ENCODE measurements at regions not wholly inside any gene's neighbourhood (a gene's known extent, or its start where the extent isn't known, plus 50 kb on each side); places are given as distances from the start of the nearest gene placed in this dataset.

- no peak for DNase-seq
- H3K9me3 ChIP-seq, result peaks cover 0 to 2% (median 0%) of the 10 kb centered on the region in 8 donors
- no peaks in the 10 kb centered on the region for H3K4me1 ChIP-seq
- WGBS, 5 donors, result 65 to 100% (median 99%) methylated on average over 2 of the region's 2 CpGs
- TF ChIP-seq CTCF (IDR thresholded peaks at IDR 0.05 in 8 of 11, conservative IDR thresholded peaks at IDR 0.05 in 3 of 11), result no peak
- no peak for TF ChIP-seq POLR2AphosphoS5 (IDR thresholded peaks at IDR 0.05)
- no peak overlapping the region for H3K4me3 ChIP-seq
- no peaks in the 10 kb centered on the region for H3K36me3 ChIP-seq
- no peak overlapping the region for H3K27ac ChIP-seq
- H3K27me3 ChIP-seq (replicated peaks in 1 of 7), result no peaks in the 10 kb centered on the region
- intact Hi-C loops (cut with DNase I; ENCODE audit: low total_unique reads), result no loop called here
Measured at GRCh38 chr1:55943012-55943411, 636.4 kb downstream of the PLPP3 start.

GRCh38 chr1:55939866-55940265, 639.5 kb downstream of the PLPP3 start:
- WGBS, 5 donors, result 77 to 91% (median 87%) methylated on average over 1 of the region's 1 CpG
- intact Hi-C loops (cut with DNase I; ENCODE audit: low total_unique reads), result no loop called here
- no peak for TF ChIP-seq POLR2AphosphoS5 (IDR thresholded peaks at IDR 0.05)
- TF ChIP-seq POLR2A (IDR thresholded peaks at IDR 0.05), result no peak
- TF ChIP-seq CTCF (IDR thresholded peaks at IDR 0.05 in 8 of 11, conservative IDR thresholded peaks at IDR 0.05 in 3 of 11), result no peak
- H3K4me3 ChIP-seq, result no peak overlapping the region
- H3K9me3 ChIP-seq, result peaks cover 0 to 7% (median 0%) of the 10 kb centered on the region in 8 donors
- no peak for DNase-seq
- H3K27ac ChIP-seq, result no peak overlapping the region
- H3K36me3 ChIP-seq, result no peaks in the 10 kb centered on the region
- H3K27me3 ChIP-seq (replicated peaks in 1 of 7), result no peaks in the 10 kb centered on the region
- no peaks in the 10 kb centered on the region for H3K4me1 ChIP-seq

- Histone ChIP-seq H3K27me3 (replicated peaks in 1 of 7) (no peaks in the 10 kb centered on the region), H3K4me1 (no peaks in the 10 kb centered on the region), H3K9me3 (peaks cover 0 to 7% (median 0%) of the 10 kb centered on the region in 8 donors), H3K27ac (no peak overlapping the region), H3K36me3 (no peaks in the 10 kb centered on the region), H3K4me3 (no peak overlapping the region)
- DNase-seq, result no peak
- WGBS, 5 donors, result 87 to 97% (median 90%) methylated on average over 6 of the region's 6 CpGs
- TF ChIP-seq CTCF (IDR thresholded peaks at IDR 0.05 in 8 of 11, conservative IDR thresholded peaks at IDR 0.05 in 3 of 11) (no peak), POLR2AphosphoS5 (IDR thresholded peaks at IDR 0.05) (no peak), POLR2A (IDR thresholded peaks at IDR 0.05) (no peak)
- intact Hi-C loops (cut with DNase I; ENCODE audit: low total_unique reads), result no loop called here
Measured at GRCh38 chr1:55938861-55939260, 640.5 kb downstream of the PLPP3 start.

GRCh38 chr1:55938376-55938850, 641.0 kb downstream of the PLPP3 start:
- TF ChIP-seq POLR2AphosphoS5 (IDR thresholded peaks at IDR 0.05) (no peak), CTCF (IDR thresholded peaks at IDR 0.05 in 8 of 11, conservative IDR thresholded peaks at IDR 0.05 in 3 of 11) (no peak), POLR2A (IDR thresholded peaks at IDR 0.05) (no peak)
- peaks cover 0 to 7% (median 0%) of the 10 kb centered on the region in 8 donors for H3K9me3 ChIP-seq
- intact Hi-C loops (cut with DNase I; ENCODE audit: low total_unique reads), result no loop called here
- no peak overlapping the region for H3K4me3 ChIP-seq
- DNase-seq, result no peak
- H3K27ac ChIP-seq, result no peak overlapping the region
- H3K4me1 ChIP-seq, result no peaks in the 10 kb centered on the region
- WGBS, 5 donors, result 68 to 88% (median 79%) methylated on average over 3 to 5 of the region's 5 CpGs
- H3K27me3 ChIP-seq (replicated peaks in 1 of 7), result no peaks in the 10 kb centered on the region
- no peaks in the 10 kb centered on the region for H3K36me3 ChIP-seq
